KG1 (cell line): ENCODE measurements at regions not wholly inside any gene's neighbourhood (a gene's known extent, or its start where the extent isn't known, plus 50 kb on each side); places are given as distances from the start of the nearest gene placed in this dataset.

Source experiments
- DNase-seq: peaks from one replicate; lab custom pipeline; 2025; lab: John Stamatoyannopoulos, UW

GRCh38 chr17:12438813-12439586, 226.7 kb upstream of the MYOCD start:
- DNase-seq = no peak

- no peak for DNase-seq
Observed at GRCh38 chr17:12445331-12445730, 220.4 kb upstream of the MYOCD start.

- no peak for DNase-seq
Observed at GRCh38 chr17:12457493-12457892, 208.2 kb upstream of the MYOCD start.

- no peak for DNase-seq
Observed at GRCh38 chr17:12459736-12460135, 206.0 kb upstream of the MYOCD start.

GRCh38 chr17:12463102-12463501, 202.6 kb upstream of the MYOCD start:
- DNase-seq = no peak

- DNase-seq = no peak
Observed at GRCh38 chr17:12472252-12473173, 193.2 kb upstream of the MYOCD start.

- no peak for DNase-seq
Observed at GRCh38 chr17:12478311-12478710, 187.4 kb upstream of the MYOCD start.

- no peak for DNase-seq
Observed at GRCh38 chr17:12485361-12485906, 180.3 kb upstream of the MYOCD start.

GRCh38 chr17:12489325-12489724, 176.4 kb upstream of the MYOCD start:
- no peak for DNase-seq

- no peak for DNase-seq
Observed at GRCh38 chr17:12492450-12492849, 173.2 kb upstream of the MYOCD start.

GRCh38 chr17:12505866-12506265, 159.8 kb upstream of the MYOCD start:
- no peak for DNase-seq

GRCh38 chr17:12507026-12507595, 158.6 kb upstream of the MYOCD start:
- DNase-seq = no peak

- DNase-seq = no peak
Observed at GRCh38 chr17:12509801-12510200, 155.9 kb upstream of the MYOCD start.

GRCh38 chr17:12510535-12510934, 155.2 kb upstream of the MYOCD start:
- DNase-seq = no peak

GRCh38 chr17:12512694-12513355, 152.9 kb upstream of the MYOCD start:
- DNase-seq = no peak

GRCh38 chr17:12514596-12514995, 151.1 kb upstream of the MYOCD start:
- DNase-seq = no peak

GRCh38 chr17:12519956-12520594, 145.6 kb upstream of the MYOCD start:
- DNase-seq = no peak

- no peak for DNase-seq
Observed at GRCh38 chr17:12521416-12521815, 144.3 kb upstream of the MYOCD start.

- DNase-seq = no peak
Observed at GRCh38 chr17:12522336-12522735, 143.4 kb upstream of the MYOCD start.

- no peak for DNase-seq
Observed at GRCh38 chr17:12522743-12523183, 142.9 kb upstream of the MYOCD start.

GRCh38 chr17:12523244-12523643, 142.4 kb upstream of the MYOCD start:
- DNase-seq = no peak
